K562 (cell line): ENCODE measurements at regions not wholly inside any gene's neighbourhood (a gene's known extent, or its start where the extent isn't known, plus 50 kb on each side); places are given as distances from the start of the nearest gene placed in this dataset.

Experiments
- ATAC-seq: fragments of 200-7000 bp; cut with Tn5 transposase; 3 replicates; pipeline ENCODE4 v1.9.1; 2020; ENCODE audit warnings: moderate library complexity
- BruUV-seq: library from RNA; stranded (reverse); fragments of 400-500 nt; replicated peaks from 2 replicates; lab custom pipeline; 2021; lab: Mats Ljungman, UMichigan
- CTCF ChIA-PET: fragments of 300-600 bp; formaldehyde crosslinking; extraction: SDS; loops from one replicate; lab custom pipeline; 2021; ENCODE audit warnings: low intra/inter-chr PET ratio; lab: Yijun Ruan, JAX
- POLR2A ChIA-PET: fragments of 300-600, 350-650 bp; sonication (Branson Sonifier 250); formaldehyde crosslinking; extraction: SDS; loops from one replicate; lab custom pipeline; 2021; ENCODE audit warnings: antibody characterized with exemption, inconsistent platforms; lab: Yijun Ruan, JAX
- DNase-seq, 4 experiments: peaks; one replicate each; pipeline versions ENCODE4 v3.0.0 to v3.0.0-alpha.2; 2011 to 2018; ENCODE audit warnings: low spot score in 3 of 4, mixed read lengths in 3 of 4; ENCODE audit errors: extremely low read depth in 1 of 4
- FAIRE-seq: peaks from 2 replicates; lab custom pipeline; 2011; peaks lifted over from hg19 to GRCh38; lab: Jason Lieb, UNC
- H2AFZ ChIP-seq: 2 replicates; pipeline ENCODE4 v1.6.0; 2011; ENCODE audit warnings: low read depth, low read length, control low read depth, inconsistent platforms
- H3K27ac ChIP-seq: fragments of 200-600 bp; 3 replicates; pipeline ENCODE4 v1.8.0; 2011; ENCODE audit warnings: low read depth, mild to moderate bottlenecking, control low read depth, inconsistent platforms, low read length, moderate library complexity, mixed read lengths; ENCODE audit errors: extremely low read depth
- H3K27me3 ChIP-seq, 2 experiments: fragments of 300-600 bp in 1 of 2; 2 replicates in 1 of 2; 3 replicates in 1 of 2; pipeline versions ENCODE4 v1.6.0 to v1.8.0; 2011; ENCODE audit warnings: inconsistent platforms in 2 of 2, low read length in 2 of 2, mild to moderate bottlenecking in 1 of 2, mixed read lengths in 1 of 2, moderate library complexity in 1 of 2; ENCODE audit not compliant: control insufficient read depth in 2 of 2, insufficient read depth in 2 of 2
- H3K36me3 ChIP-seq: fragments of 300-600 bp; 3 replicates; pipeline ENCODE4 v1.8.0; 2011; ENCODE audit warnings: mild to moderate bottlenecking, low read length, inconsistent platforms; ENCODE audit not compliant: control insufficient read depth, insufficient read depth
- H3K4me1 ChIP-seq, 2 experiments: fragments of 200-600 bp in 1 of 2; replicated peaks in 1 of 2; 2 replicates in 1 of 2; 3 replicates in 1 of 2; pipeline versions ENCODE4 v1.5.1 to v1.8.0; 2011; ENCODE audit warnings: inconsistent platforms in 2 of 2, low read length in 2 of 2, mild to moderate bottlenecking in 1 of 2, mixed read lengths in 1 of 2, moderate library complexity in 1 of 2; ENCODE audit not compliant: control insufficient read depth in 2 of 2, insufficient read depth in 2 of 2
- H3K4me2 ChIP-seq: 2 replicates; pipeline ENCODE4 v1.6.1; 2011; ENCODE audit warnings: low read length, control low read depth, inconsistent platforms, mixed read lengths; ENCODE audit not compliant: insufficient read depth
- H3K4me3 ChIP-seq: fragments of 200-600 bp; sonication (generic), shearing (Covaris generic); 2 replicates; pipeline ENCODE4 v1.5.1; 2016; ENCODE audit warnings: control low read depth, inconsistent platforms
- H3K79me2 ChIP-seq: fragments of 200-600 bp; 3 replicates; pipeline ENCODE4 v1.8.0; 2011; ENCODE audit warnings: low read length, inconsistent platforms; ENCODE audit not compliant: control insufficient read depth, insufficient read depth
- H3K9ac ChIP-seq, 2 experiments: 2 replicates each; pipeline versions ENCODE4 v1.6.0 to v1.6.1; 2011; ENCODE audit warnings: low read depth in 2 of 2, low read length in 2 of 2, control low read depth in 1 of 2, inconsistent platforms in 1 of 2, mild to moderate bottlenecking in 1 of 2, mixed read lengths in 1 of 2; ENCODE audit not compliant: insufficient read depth in 1 of 2
- H3K9me1 ChIP-seq: one replicate; pipeline ENCODE4 v1.6.0; 2011; ENCODE audit warnings: inconsistent platforms, mild to moderate bottlenecking, low read length, moderate library complexity; ENCODE audit not compliant: control insufficient read depth, insufficient read depth
- H3K9me3 ChIP-seq: replicated peaks from 2 replicates; pipeline ENCODE4 v1.5.1; 2011; ENCODE audit warnings: low read depth, low read length, inconsistent platforms; ENCODE audit not compliant: control insufficient read depth, insufficient read depth
- H4K20me1 ChIP-seq: replicated peaks from 2 replicates; pipeline ENCODE4 v1.6.1; 2011; ENCODE audit warnings: low read length, inconsistent platforms, mixed read lengths; ENCODE audit not compliant: control insufficient read depth, insufficient read depth
- LARP7 ChIP-seq: fragments of 450-650 bp; IDR thresholded peaks from 2 replicates; pipeline ENCODE4 v1.6.1; 2016
- NR2F6 ChIP-seq: fragments of 450-650 bp; formaldehyde crosslinking; IDR thresholded peaks from 2 replicates; pipeline ENCODE4 v1.4.0; 2020; ENCODE audit warnings: mild to moderate bottlenecking
- ZNF197 ChIP-seq: fragments of 200-800 bp; sonication (Bioruptor generic); IDR thresholded peaks from 2 replicates; pipeline ENCODE4 v1.6.1; 2016; ENCODE audit warnings: low read depth, missing genetic modification characterization, missing compliant biosample characterization
- WGBS: fragments of 100-300 bp; shearing (Covaris generic); methylation state at CpG from one replicate; pipeline ENCODE4 v1.1.6; 2016; ENCODE audit warnings: low coverage, mixed read lengths; ENCODE audit not compliant: insufficient coverage; ENCODE audit errors: missing lambda C conversion rate; 5-methylcytosine and 5-hydroxymethylcytosine counted together
- in situ Hi-C: fragments of 300-500 bp; cut with MboI; formaldehyde crosslinking; loops from 4 replicates; pipeline ENCODE4 v1.15.0; 2018; ENCODE audit warnings: inconsistent platforms, mixed read lengths
- intact Hi-C: fragments of 100-400 bp; cut with micrococcal nuclease; formaldehyde crosslinking; loops from 2 replicates; pipeline ENCODE4 v1.14.2; 2022
- TF ChIP-seq, protein P1 (sequence below): fragments of 450-650 bp; IDR thresholded peaks from 2 replicates; pipeline ENCODE4 v1.6.1; 2014; ENCODE audit warnings: low read depth, mild to moderate bottlenecking, moderate library complexity, borderline replicate concordance

DNA sequence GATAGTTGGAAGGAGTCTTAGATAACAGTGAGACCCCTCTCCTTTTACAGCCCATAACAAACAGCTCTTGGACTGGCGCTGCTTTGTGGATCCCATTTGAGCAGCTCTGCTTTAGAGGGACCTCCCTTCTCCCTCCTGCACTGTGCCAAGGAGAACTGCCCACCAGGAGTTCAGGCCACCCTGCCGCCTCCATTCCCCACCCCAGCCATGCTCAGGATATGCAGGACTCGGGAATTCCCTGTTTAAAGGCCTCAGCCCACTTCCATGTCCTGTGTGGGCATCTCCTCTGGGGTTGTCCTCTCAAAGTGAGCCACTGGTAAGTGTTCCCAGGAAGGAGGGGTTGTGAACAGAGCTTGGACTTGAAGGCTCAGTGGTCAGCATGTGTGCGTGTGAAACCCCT lies 78.9 kb upstream of the ADRA1D start:
- WGBS = 0% methylated on average over 4 of the region's 4 CpGs
- Histone ChIP-seq H3K4me2 (no peak overlapping the region), H3K27me3 (peaks cover 0 to 24% of the 10 kb centered on the region in 2 experiments; a peak in 2 of 5 replicates), H3K9me3 (no peaks in the 10 kb centered on the region), H3K27ac (no peak overlapping the region), H4K20me1 (no peaks in the 10 kb centered on the region), H3K36me3 (no peaks in the 10 kb centered on the region), H3K4me3 (no peak overlapping the region), H3K9me1 (no peaks in the 10 kb centered on the region)
- no peak for FAIRE-seq
- CTCF ChIA-PET = no interaction called here
- in situ Hi-C loops = no loop called here
- intact Hi-C loops = no loop called here
- DNase-seq = no peak
- BruUV-seq = no TSS peak
- no peak for TF ChIP-seq LARP7
- TF ChIP-seq NR2F6 (CRISPR knock-in tag) = no peak
- TF ChIP-seq, protein P1, sequence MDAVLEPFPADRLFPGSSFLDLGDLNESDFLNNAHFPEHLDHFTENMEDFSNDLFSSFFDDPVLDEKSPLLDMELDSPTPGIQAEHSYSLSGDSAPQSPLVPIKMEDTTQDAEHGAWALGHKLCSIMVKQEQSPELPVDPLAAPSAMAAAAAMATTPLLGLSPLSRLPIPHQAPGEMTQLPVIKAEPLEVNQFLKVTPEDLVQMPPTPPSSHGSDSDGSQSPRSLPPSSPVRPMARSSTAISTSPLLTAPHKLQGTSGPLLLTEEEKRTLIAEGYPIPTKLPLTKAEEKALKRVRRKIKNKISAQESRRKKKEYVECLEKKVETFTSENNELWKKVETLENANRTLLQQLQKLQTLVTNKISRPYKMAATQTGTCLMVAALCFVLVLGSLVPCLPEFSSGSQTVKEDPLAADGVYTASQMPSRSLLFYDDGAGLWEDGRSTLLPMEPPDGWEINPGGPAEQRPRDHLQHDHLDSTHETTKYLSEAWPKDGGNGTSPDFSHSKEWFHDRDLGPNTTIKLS = no peak
- TF ChIP-seq ZNF197 (CRISPR knock-in tag) = no peak
- TF ChIP-seq, all 486 proteins: peak for 0
- H3K4me1 ChIP-seq = no peaks in the 10 kb centered on the region
- no peak overlapping the region for H2AFZ ChIP-seq
- POLR2A ChIA-PET = no interaction called here
- ATAC-seq = no peak
- H3K79me2 ChIP-seq = no peaks in the 10 kb centered on the region
- no peak overlapping the region for H3K9ac ChIP-seq
